Dedifferentiated amniotic fluid mesenchymal stem cell (primary cell): ENCODE measurements at regions not wholly inside any gene's neighbourhood (a gene's known extent, or its start where the extent isn't known, plus 50 kb on each side); places are given as distances from the start of the nearest gene placed in this dataset.
A peak's percentile ranks its signal among the peaks of the same experiment; 100 is the strongest.

Source experiments
- DNase-seq: peaks from one replicate; pipeline ENCODE4 v3.0.0-alpha.2; 2016; ENCODE audit errors: extremely low spot score

- DNase-seq = no peak
These were observed 1968.4 kb downstream of the EFNA5 start for GRCh38 chr5:105702323-105702722.

- DNase-seq = no peak
These were observed 1974.3 kb downstream of the EFNA5 start for GRCh38 chr5:105696440-105696839.

DNA sequence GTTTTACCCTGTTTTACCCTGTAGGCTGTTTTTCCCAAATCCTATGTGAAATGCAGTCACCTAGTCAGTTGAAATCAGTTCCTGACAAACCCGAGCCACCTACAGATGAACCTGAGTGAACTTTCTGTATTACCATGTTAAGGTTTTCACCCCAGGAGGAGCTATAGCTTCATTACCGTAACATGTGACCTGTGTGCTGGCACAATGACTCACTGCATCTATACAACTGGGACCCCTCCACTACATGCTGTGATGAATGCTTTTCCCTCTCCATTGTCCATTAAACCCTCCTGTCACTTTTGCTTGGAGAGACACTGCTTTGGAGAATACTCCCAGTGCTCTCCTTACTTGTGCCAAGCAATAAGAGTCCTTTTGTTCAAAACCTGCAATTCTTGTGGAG, 1974.8 kb downstream of the EFNA5 start:
- DNase-seq = no peak

DNA sequence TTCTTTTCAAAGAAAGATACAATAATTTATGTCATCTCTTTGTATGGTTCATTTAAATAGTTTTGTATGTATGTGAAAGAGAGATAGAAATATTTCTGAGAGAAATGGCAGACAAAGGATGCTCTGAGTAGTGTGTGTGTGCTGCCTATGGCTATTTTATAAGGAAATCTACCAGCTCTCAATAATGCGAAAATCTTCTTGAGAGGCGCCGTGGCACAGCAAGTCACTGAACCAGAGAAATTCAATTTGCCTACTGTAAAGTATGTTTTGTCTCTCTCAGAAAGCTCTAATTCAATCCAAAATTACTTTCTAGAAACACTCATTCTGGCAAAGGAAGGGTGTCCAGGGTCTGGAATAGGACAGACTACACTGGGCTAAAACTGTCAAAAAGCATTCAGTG, 1981.1 kb downstream of the EFNA5 start:
- DNase-seq = no peak

GRCh38 chr5:105688227-105688792, 1982.4 kb downstream of the EFNA5 start:
- DNase-seq = no peak

GRCh38 chr5:105687493-105687892, 1983.2 kb downstream of the EFNA5 start:
- DNase-seq = no peak

GRCh38 chr5:105685884-105686283, 1984.9 kb downstream of the EFNA5 start:
- no peak for DNase-seq

DNA sequence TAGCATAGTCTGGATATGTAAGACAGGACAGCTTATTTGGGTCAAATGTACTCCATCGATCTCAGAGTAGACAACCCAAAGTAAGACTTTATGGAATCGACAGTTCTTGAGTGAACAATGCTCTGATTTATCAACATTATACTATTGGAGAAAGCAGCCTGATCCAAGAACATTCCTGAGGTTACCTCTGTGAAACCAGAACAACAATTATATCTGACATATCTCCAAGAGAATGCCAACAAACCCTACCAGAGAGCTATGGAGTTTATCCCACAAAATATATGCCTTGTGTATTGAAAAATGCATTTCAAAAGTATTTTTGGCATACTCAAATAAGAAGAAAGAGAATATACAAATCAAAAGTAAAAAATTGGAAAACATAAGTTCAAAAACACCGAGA, 1985.9 kb downstream of the EFNA5 start:
- peak; percentile 16 for DNase-seq

- no peak for DNase-seq
These were observed 1989.8 kb downstream of the EFNA5 start for GRCh38 chr5:105680858-105681475.

DNA sequence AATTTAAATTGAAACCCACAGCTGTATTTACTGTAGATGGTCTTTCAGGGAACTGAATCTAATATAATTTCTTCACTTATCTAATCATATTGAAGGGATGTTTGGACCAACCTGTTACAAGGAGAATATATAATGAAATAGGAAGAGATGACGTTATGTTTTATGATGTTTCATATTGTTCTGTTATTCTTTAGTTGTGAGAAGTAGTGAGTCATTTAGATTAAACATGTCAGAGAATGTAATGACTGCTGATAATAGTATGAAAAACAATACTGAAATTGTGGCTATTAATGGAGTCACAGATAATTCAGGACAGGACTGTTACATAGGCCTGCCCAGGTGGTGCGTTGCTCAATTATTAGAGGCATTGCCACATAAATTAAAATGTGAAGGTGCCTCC, 1993.4 kb downstream of the EFNA5 start:
- DNase-seq = no peak

DNA sequence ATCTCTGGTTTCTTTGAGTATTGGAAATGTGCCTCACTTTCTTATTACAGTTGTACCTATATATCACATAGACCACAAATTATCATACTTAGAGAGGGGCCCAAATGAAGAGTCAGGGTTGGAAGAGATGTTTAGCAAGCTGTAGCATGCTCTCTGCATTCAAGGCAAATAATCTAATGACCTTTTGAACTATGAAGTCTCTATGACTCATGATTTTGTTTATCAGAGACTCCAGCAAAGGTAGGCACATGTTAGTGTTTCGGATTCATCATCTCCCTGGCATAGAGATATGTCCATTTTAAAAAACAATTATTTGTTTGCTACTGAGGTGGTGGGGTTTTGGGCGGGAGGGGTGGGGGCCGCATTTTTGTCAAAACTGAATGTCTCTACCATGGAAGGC, 2000.1 kb downstream of the EFNA5 start:
- no peak for DNase-seq

- no peak for DNase-seq
These were observed 2007.1 kb downstream of the EFNA5 start for GRCh38 chr5:105663671-105664070.

- DNase-seq = no peak
These were observed 2011.3 kb downstream of the EFNA5 start for GRCh38 chr5:105659396-105659795.

DNA sequence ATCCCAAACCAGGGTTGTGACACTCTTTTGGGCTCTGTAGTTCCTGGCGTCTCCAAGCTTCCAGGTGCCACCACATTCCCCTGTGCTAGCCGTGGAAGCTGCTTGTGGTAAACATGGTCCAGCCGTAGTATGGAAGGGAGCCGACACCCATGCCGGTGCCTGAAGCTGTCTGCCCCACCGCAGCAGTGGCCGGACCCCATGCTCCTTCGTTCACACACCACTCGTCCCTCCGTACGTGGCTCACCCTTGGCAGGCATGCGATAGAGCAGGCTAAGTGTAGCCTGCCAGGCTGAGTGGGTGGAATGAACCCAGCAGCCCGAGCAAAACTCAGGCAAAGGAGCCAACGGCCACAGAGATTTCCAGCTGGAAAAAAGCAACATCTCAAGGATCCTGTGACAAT, 2030.4 kb downstream of the EFNA5 start:
- DNase-seq = no peak

DNA sequence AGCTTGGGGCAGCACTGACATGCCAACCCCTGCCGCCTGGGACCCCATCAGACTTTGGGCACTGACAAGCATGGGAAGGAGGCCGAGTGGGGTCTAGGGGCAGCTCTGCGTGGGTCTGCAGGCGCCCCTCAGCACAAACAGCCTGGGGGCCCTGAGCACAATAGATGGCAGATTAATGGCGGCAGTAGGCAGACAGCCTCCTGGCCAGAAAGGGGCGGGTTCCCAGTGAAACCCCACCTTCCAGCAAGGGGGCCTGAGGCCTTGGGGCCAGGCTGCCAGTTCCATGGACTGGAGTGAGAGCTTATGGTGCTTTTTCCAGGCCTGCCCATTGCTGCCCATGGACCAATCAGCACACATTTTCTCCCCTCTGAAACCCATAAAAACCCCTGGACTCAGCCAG, 2031.2 kb downstream of the EFNA5 start:
- no peak for DNase-seq

DNA sequence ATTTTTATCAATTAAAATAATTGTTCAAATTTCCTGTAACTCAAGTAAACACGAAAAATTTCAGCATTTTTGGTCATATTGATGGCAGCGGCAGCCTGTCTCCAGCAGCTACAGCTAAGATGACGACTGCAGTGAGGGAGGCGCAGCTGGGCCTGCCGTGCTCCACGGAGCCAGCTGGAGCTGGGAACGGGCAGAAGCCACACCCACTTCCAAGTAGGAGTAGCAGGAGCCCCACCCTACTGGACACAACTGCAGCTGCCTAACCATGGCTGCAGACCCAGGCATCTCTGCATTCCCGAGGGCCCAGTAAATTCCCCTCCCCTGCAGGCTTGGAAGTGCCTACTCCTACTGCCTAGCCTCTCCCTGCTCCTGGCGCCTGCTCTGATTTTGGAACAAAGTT, 2031.7 kb downstream of the EFNA5 start:
- no peak for DNase-seq

GRCh38 chr5:105638437-105638836, 2032.3 kb downstream of the EFNA5 start:
- no peak for DNase-seq

DNA sequence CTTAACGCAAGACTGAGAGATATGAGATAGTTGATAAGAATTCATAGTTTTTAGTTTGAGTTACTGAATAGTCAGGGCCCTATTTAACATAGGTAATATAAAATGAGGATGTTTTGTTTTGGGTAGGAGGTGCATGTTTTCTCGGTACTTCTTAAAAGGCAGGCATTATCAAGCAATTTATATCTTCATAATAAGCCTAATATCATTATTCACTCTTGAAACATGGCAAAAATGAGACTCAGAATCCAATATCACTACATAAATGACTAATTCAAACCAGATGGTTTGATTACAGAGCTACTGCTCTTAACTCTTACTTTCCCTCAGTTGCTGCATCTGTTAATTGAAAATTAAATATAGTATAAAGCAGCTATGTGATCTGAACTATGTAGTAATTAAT, 2038.7 kb downstream of the EFNA5 start:
- DNase-seq = no peak

DNA sequence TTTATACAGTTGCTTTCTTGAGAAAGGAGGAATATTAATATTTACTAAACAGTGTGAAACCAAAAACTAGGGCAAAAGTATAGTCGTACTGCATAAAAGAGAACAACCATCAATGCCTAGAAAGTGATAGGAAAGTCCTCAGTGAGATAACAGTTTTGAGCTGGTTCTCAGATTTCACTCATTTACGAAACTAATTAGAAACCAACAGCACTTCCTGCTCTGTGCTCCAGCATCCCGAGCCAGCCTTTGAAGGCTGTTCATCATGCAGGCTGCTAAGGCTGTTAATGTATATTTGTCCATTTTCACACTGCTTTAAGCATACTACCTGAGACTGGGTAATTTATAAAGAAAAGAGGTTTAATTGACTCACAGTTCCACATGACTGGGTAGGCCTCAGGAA, 2039.9 kb downstream of the EFNA5 start:
- no peak for DNase-seq

GRCh38 chr5:105619725-105620124, 2051.0 kb downstream of the EFNA5 start:
- DNase-seq = no peak

DNA sequence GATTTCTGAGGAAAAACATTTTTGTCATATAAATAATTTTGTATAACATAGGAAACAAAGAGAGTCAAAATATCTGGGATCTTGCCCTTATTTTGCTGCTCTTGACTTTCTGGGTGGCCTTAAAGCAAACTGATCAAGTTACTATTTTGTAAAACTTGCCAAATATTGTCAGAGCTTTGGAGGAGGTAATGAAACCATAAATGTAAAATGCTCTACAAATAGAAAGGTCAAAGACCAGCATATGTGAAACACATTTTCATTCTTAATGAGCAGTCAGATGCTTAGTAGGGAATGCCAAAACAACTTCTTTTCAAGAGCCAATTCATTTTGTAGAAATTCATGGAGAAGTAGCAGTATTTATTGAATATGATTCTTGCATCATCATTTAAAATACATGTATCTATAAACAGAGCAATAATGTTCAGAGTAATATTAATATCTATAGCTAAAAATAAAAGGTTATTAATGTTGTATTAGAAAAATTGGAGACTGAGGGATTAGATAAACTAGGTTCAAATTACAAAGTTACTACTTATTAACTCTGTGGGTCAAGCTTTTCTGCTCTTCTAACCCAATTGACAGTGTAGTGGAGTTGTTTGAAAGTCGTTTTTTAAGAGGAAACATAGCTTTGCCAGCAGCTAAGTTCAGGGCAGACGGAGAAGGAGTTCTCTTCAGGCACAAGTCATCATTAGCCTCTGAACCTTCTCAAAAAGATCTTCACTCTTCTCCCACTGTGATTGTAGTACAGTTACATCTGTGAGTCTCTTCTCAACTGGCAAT, 2053.1 kb downstream of the EFNA5 start:
- no peak for DNase-seq

DNA sequence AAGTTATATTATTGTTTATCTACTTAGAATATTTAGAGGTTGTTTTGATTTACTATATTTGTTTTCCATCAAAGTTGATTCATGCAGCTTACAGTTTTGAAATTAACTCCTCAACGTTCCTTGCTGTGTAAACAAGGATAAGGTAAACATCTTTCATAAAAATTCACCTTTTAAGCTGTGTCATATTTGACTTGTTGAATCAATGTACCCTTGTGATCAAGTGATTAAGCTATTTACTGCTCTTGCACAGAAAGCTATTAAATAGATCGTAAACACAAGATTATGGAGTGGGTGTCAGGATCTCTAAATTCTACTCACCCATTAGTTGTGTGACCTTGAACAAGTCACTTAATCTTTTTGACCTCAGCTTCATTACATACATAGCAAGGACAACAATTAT, 2054.0 kb upstream of the NUDT12 start:
- DNase-seq = no peak

DNA sequence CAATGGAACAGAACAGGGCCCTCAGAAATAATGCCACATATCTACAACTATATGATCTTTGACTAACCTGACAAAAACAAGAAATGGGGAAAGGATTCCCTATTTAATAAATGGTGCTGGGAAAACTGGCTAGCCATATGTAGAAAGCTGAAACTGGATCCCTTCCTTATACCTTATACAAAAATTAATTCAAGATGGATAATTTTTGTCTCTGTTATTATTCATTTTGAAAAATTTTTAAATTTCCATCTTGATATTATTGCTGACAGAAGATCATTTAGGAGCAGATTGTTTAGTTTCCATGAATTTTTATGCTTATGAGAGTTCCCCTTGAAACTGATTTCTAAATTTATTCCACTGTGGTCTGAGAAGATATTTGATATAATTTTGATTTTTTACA, 2039.8 kb upstream of the NUDT12 start:
- peak; percentile 20 for DNase-seq
